K562 (cell line): ENCODE measurements at regions not wholly inside any gene's neighbourhood (a gene's known extent, or its start where the extent isn't known, plus 50 kb on each side); places are given as distances from the start of the nearest gene placed in this dataset.

Experiments
- ATAC-seq: fragments of 200-7000 bp; cut with Tn5 transposase; 3 replicates; pipeline ENCODE4 v1.9.1; 2020; ENCODE audit warnings: moderate library complexity
- BruUV-seq: library from RNA; stranded (reverse); fragments of 400-500 nt; replicated peaks from 2 replicates; lab custom pipeline; 2021; lab: Mats Ljungman, UMichigan
- CTCF ChIA-PET: fragments of 300-600 bp; formaldehyde crosslinking; extraction: SDS; loops from one replicate; lab custom pipeline; 2021; ENCODE audit warnings: low intra/inter-chr PET ratio; lab: Yijun Ruan, JAX
- POLR2A ChIA-PET: fragments of 300-600, 350-650 bp; sonication (Branson Sonifier 250); formaldehyde crosslinking; extraction: SDS; loops from one replicate; lab custom pipeline; 2021; ENCODE audit warnings: antibody characterized with exemption, inconsistent platforms; lab: Yijun Ruan, JAX
- DNase-seq, 4 experiments: peaks; one replicate each; pipeline versions ENCODE4 v3.0.0 to v3.0.0-alpha.2; 2011 to 2018; ENCODE audit warnings: low spot score in 3 of 4, mixed read lengths in 3 of 4; ENCODE audit errors: extremely low read depth in 1 of 4
- FAIRE-seq: peaks from 2 replicates; lab custom pipeline; 2011; peaks lifted over from hg19 to GRCh38; lab: Jason Lieb, UNC
- H2AFZ ChIP-seq: 2 replicates; pipeline ENCODE4 v1.6.0; 2011; ENCODE audit warnings: low read depth, low read length, control low read depth, inconsistent platforms
- H3K27ac ChIP-seq: fragments of 200-600 bp; 3 replicates; pipeline ENCODE4 v1.8.0; 2011; ENCODE audit warnings: low read depth, mild to moderate bottlenecking, control low read depth, inconsistent platforms, low read length, moderate library complexity, mixed read lengths; ENCODE audit errors: extremely low read depth
- H3K27me3 ChIP-seq, 2 experiments: fragments of 300-600 bp in 1 of 2; 2 replicates in 1 of 2; 3 replicates in 1 of 2; pipeline versions ENCODE4 v1.6.0 to v1.8.0; 2011; ENCODE audit warnings: inconsistent platforms in 2 of 2, low read length in 2 of 2, mild to moderate bottlenecking in 1 of 2, mixed read lengths in 1 of 2, moderate library complexity in 1 of 2; ENCODE audit not compliant: control insufficient read depth in 2 of 2, insufficient read depth in 2 of 2
- H3K36me3 ChIP-seq: fragments of 300-600 bp; 3 replicates; pipeline ENCODE4 v1.8.0; 2011; ENCODE audit warnings: mild to moderate bottlenecking, low read length, inconsistent platforms; ENCODE audit not compliant: control insufficient read depth, insufficient read depth
- H3K4me1 ChIP-seq, 2 experiments: fragments of 200-600 bp in 1 of 2; replicated peaks in 1 of 2; 2 replicates in 1 of 2; 3 replicates in 1 of 2; pipeline versions ENCODE4 v1.5.1 to v1.8.0; 2011; ENCODE audit warnings: inconsistent platforms in 2 of 2, low read length in 2 of 2, mild to moderate bottlenecking in 1 of 2, mixed read lengths in 1 of 2, moderate library complexity in 1 of 2; ENCODE audit not compliant: control insufficient read depth in 2 of 2, insufficient read depth in 2 of 2
- H3K4me2 ChIP-seq: 2 replicates; pipeline ENCODE4 v1.6.1; 2011; ENCODE audit warnings: low read length, control low read depth, inconsistent platforms, mixed read lengths; ENCODE audit not compliant: insufficient read depth
- H3K4me3 ChIP-seq: fragments of 200-600 bp; sonication (generic), shearing (Covaris generic); 2 replicates; pipeline ENCODE4 v1.5.1; 2016; ENCODE audit warnings: control low read depth, inconsistent platforms
- H3K79me2 ChIP-seq: fragments of 200-600 bp; 3 replicates; pipeline ENCODE4 v1.8.0; 2011; ENCODE audit warnings: low read length, inconsistent platforms; ENCODE audit not compliant: control insufficient read depth, insufficient read depth
- H3K9ac ChIP-seq, 2 experiments: 2 replicates each; pipeline versions ENCODE4 v1.6.0 to v1.6.1; 2011; ENCODE audit warnings: low read depth in 2 of 2, low read length in 2 of 2, control low read depth in 1 of 2, inconsistent platforms in 1 of 2, mild to moderate bottlenecking in 1 of 2, mixed read lengths in 1 of 2; ENCODE audit not compliant: insufficient read depth in 1 of 2
- H3K9me1 ChIP-seq: one replicate; pipeline ENCODE4 v1.6.0; 2011; ENCODE audit warnings: inconsistent platforms, mild to moderate bottlenecking, low read length, moderate library complexity; ENCODE audit not compliant: control insufficient read depth, insufficient read depth
- H3K9me3 ChIP-seq: replicated peaks from 2 replicates; pipeline ENCODE4 v1.5.1; 2011; ENCODE audit warnings: low read depth, low read length, inconsistent platforms; ENCODE audit not compliant: control insufficient read depth, insufficient read depth
- H4K20me1 ChIP-seq: replicated peaks from 2 replicates; pipeline ENCODE4 v1.6.1; 2011; ENCODE audit warnings: low read length, inconsistent platforms, mixed read lengths; ENCODE audit not compliant: control insufficient read depth, insufficient read depth
- BRF1 ChIP-seq: IDR thresholded peaks from 3 replicates; pipeline ENCODE4 v1.6.1; 2011; ENCODE audit warnings: borderline replicate concordance, mild to moderate bottlenecking; ENCODE audit not compliant: insufficient read length; ENCODE audit errors: extremely low read depth
- DNMT1 ChIP-seq: fragments of 450-650 bp; IDR thresholded peaks from 2 replicates; pipeline ENCODE4 v1.6.1; 2016; ENCODE audit warnings: antibody characterized with exemption, mild to moderate bottlenecking
- HDAC2 ChIP-seq: fragments of 450-650 bp; IDR thresholded peaks from 2 replicates; pipeline ENCODE4 v1.6.1; 2016; ENCODE audit warnings: mild to moderate bottlenecking
- HEY1 ChIP-seq: fragments of 250-450 bp; sonication (Bioruptor Pico); IDR thresholded peaks from 2 replicates; pipeline ENCODE4 v1.5.0; 2020; ENCODE audit warnings: mild to moderate bottlenecking, moderate library complexity, borderline replicate concordance
- ZNF778 ChIP-seq: fragments of 450-650 bp; formaldehyde crosslinking; IDR thresholded peaks from 2 replicates; pipeline ENCODE4 v1.4.0; 2020; ENCODE audit warnings: mild to moderate bottlenecking, moderate library complexity
- WGBS: fragments of 100-300 bp; shearing (Covaris generic); methylation state at CpG from one replicate; pipeline ENCODE4 v1.1.6; 2016; ENCODE audit warnings: low coverage, mixed read lengths; ENCODE audit not compliant: insufficient coverage; ENCODE audit errors: missing lambda C conversion rate; 5-methylcytosine and 5-hydroxymethylcytosine counted together
- in situ Hi-C: fragments of 300-500 bp; cut with MboI; formaldehyde crosslinking; loops from 4 replicates; pipeline ENCODE4 v1.15.0; 2018; ENCODE audit warnings: inconsistent platforms, mixed read lengths
- intact Hi-C: fragments of 100-400 bp; cut with micrococcal nuclease; formaldehyde crosslinking; loops from 2 replicates; pipeline ENCODE4 v1.14.2; 2022
- TF ChIP-seq, protein P1 (sequence below): fragments of 150-350 bp; conservative IDR thresholded peaks from 2 replicates; pipeline ENCODE4 v1.6.1; 2014; ENCODE audit warnings: low read length

DNA sequence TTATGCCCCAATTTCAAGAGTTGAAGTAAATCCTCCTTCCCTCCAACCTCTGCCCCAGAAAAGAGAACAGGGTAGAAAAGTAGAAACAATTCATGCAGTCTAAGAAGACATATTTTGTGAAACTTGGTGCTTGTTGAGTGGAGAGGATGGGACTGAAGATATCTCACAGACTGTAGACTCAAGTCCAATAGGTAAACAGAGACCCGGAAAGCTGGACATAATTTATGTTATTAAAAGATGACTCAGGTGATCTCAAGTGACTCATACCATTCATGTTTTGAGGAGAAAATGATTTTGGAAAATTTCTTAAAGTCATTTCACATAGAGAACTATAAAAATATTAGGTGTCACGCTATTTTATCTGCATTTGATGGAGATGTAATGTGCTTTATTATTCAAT, 203.1 kb upstream of the SOX9 start:
- no peak for FAIRE-seq
- Histone ChIP-seq H3K79me2 (no peaks in the 10 kb centered on the region), H2AFZ (no peak overlapping the region), H3K4me3 (no peak overlapping the region), H3K4me1 (no peaks in the 10 kb centered on the region), H3K9ac (no peak overlapping the region), H3K27me3 (no peaks in the 10 kb centered on the region), H3K9me3 (no peaks in the 10 kb centered on the region), H3K36me3 (no peaks in the 10 kb centered on the region), H4K20me1 (no peaks in the 10 kb centered on the region), H3K9me1 (no peaks in the 10 kb centered on the region), H3K4me2 (no peak overlapping the region), H3K27ac (no peak overlapping the region)
- BruUV-seq = no TSS peak
- TF ChIP-seq DNMT1 (no peak), ZNF778 (CRISPR knock-in tag) (no peak), BRF1 (no peak), HDAC2 (no peak), HEY1 (CRISPR knock-in tag) (no peak)
- TF ChIP-seq, protein P1, sequence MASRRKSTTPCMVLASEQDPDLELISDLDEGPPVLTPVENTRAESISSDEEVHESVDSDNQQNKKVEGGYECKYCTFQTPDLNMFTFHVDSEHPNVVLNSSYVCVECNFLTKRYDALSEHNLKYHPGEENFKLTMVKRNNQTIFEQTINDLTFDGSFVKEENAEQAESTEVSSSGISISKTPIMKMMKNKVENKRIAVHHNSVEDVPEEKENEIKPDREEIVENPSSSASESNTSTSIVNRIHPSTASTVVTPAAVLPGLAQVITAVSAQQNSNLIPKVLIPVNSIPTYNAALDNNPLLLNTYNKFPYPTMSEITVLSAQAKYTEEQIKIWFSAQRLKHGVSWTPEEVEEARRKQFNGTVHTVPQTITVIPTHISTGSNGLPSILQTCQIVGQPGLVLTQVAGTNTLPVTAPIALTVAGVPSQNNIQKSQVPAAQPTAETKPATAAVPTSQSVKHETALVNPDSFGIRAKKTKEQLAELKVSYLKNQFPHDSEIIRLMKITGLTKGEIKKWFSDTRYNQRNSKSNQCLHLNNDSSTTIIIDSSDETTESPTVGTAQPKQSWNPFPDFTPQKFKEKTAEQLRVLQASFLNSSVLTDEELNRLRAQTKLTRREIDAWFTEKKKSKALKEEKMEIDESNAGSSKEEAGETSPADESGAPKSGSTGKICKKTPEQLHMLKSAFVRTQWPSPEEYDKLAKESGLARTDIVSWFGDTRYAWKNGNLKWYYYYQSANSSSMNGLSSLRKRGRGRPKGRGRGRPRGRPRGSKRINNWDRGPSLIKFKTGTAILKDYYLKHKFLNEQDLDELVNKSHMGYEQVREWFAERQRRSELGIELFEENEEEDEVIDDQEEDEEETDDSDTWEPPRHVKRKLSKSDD = no peak
- intact Hi-C loops (no loop called here), in situ Hi-C loops (no loop called here)
- no peak for ATAC-seq
- POLR2A ChIA-PET = interaction anchor here (0.6 kb wide), 1 partner anchor 1067 kb away, joined by 4 read pairs; no protein-coding TSS in a partner anchor
- 3% methylated on average over 2 of the region's 2 CpGs for WGBS
- DNase-seq = no peak
- CTCF ChIA-PET = no interaction called here
